NOMO-1 treated with dmso at 0.1 percent for 144 hours (cell line): ENCODE measurements at regions not wholly inside any gene's neighbourhood (a gene's known extent, or its start where the extent isn't known, plus 50 kb on each side); places are given as distances from the start of the nearest gene placed in this dataset.

Experiments used
- DNase-seq: peaks from one replicate; lab custom pipeline; 2025; ENCODE audit not compliant: unreplicated experiment; lab: John Stamatoyannopoulos, UW

- DNase-seq, result no peak
Observed at GRCh38 chr6:47934023-47934422, 152.2 kb downstream of the OPN5 start.

GRCh38 chr6:47932575-47932974 is 150.7 kb downstream of the OPN5 start:
- no peak for DNase-seq

- no peak for DNase-seq
Observed at GRCh38 chr6:47924001-47924400, 142.2 kb downstream of the OPN5 start.

GRCh38 chr6:47922391-47922790 is 140.6 kb downstream of the OPN5 start:
- no peak for DNase-seq

DNA sequence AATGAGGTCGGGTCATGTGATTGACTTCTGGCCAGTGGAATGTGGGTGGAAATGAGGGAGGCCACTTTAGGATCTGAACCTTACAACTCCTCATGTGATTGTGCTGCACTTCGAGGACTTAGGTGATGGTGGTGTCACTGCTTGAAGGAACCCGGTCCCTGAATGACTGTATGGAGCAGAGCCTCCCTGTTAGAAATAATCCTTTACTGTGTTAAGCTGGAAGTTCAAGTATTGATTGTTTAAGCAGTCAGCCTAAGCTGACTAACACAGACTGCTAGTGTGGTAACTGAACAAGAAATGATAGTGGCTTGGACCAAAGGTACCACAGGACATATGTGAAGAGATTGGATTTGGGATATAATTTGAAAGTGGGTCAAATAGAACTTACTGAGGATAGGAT is 138.0 kb downstream of the OPN5 start:
- no peak for DNase-seq

DNA sequence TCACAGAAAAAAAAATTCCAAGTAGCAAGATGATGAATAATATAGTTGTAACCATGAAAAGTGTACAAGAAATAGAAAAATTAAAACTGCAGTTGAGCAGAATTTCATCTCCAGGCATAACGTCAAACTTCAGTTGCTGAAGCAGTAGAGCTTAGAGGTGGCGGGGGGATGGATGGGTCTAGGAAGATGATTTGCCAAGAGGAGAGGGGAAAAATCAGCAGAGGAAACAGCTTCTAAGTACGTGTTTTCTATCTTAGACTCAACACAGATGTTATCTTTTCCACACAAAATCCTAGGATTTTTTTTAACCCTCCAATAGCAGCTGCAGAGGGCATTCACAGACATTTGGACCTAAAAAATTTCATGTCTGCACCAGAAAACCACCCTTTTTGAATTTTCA is 136.0 kb downstream of the OPN5 start:
- no peak for DNase-seq

DNA sequence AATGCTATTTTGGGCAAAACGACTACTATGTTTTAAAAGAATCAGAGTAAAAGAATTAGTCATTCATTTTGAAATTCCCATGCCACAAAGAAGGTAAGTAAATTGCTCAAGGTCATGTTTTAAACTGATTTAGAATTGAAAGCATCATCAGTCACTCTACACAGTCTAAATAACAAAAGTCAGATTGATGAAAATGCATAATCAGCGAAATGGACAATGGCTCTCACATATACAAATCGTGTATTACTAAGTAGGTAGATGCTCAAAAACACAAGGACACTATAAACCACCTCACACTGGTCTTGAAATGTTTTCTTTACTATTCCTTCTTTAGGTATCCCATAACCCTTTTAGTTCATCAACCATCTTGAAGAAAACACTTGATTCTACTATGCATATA is 135.4 kb downstream of the OPN5 start:
- no peak for DNase-seq

DNA sequence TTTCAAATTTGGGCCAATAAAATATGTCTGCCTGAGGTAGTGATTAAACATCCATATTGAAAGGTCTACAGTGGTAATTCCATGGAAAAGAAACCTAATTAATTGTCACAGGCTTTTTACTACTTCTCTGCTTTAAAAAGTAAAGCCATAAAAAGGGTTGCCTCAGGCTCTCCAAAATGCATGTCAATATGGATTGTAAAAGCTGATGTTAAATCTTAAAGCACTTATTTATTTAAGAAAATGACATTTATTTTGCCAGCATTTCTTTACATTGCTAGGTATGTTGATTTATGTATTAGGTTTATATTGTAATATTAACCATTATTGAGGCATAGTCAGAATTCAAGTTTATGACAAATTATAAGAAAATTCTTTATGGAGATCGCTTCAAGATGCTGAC is 133.2 kb downstream of the OPN5 start:
- DNase-seq, result no peak

GRCh38 chr6:47908271-47908670 is 126.4 kb downstream of the OPN5 start:
- DNase-seq, result no peak

GRCh38 chr6:47905717-47906116 is 123.9 kb downstream of the OPN5 start:
- DNase-seq, result no peak

- no peak for DNase-seq
Observed at GRCh38 chr6:47897247-47897646, 115.4 kb downstream of the OPN5 start.

DNA sequence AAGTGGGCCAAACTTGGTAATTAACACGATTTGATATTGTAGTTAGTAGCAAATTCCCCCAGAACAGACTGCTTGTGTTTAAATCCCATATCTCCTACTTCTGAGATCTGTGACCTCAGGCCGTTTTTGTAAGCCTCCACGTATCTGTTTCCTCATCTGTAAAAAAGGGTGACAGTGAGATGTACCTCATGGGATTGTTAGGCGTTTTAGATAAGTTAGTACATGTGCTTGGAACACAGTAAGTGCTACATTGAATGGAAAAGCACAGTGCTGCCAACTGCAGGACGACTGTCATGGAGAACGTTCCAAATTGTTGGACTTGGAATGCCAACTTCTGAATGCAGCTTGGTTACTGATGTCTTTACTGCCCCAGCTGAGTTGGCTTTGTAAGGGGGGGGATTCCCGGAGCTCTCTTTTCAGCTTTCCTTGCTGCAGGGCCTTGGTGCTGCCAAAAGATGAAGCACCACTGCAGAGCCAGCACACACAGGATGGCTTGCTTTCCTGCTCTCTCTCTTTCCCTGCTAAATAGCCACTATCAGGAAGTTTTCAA is 108.6 kb downstream of the OPN5 start:
- no peak for DNase-seq

DNA sequence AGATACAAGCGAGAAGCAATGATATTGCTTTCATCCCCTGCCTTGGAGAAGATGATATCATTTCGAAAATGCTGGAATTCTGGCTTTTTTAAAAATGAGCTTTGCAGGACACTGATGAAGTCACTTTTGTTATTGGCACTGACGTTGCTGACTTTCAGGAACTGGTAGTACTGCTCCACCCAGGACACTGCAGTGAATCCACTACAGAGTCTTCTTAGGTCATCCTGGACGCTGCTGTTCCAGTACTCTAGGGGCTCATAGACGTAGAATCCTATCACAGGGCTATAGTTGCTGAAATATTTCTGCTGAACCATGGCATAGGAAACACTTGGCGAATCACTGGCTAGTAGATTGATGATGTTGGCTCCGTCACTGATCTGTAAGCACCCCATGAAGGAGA is 97.2 kb downstream of the OPN5 start:
- DNase-seq, result no peak
